DOHH2 (cell line): ENCODE measurements at regions not wholly inside any gene's neighbourhood (a gene's known extent, or its start where the extent isn't known, plus 50 kb on each side); places are given as distances from the start of the nearest gene placed in this dataset.
"Not testable (repeated sequence)": the region's sequence is repeated elsewhere in the genome, so short reads cannot be mapped to it uniquely, and the experiment has no call there.

Experiments used
- H3F3A ChIP-seq: fragments of 200-600 bp; sonication (generic), shearing (Covaris generic); 2 replicates; pipeline ENCODE4 v1.6.0; 2016; ENCODE audit warnings: antibody characterized with exemption, mild to moderate bottlenecking; ENCODE audit not compliant: control insufficient read depth, insufficient read depth
- H3K27ac ChIP-seq: fragments of 200-600 bp; sonication (generic); 2 replicates; pipeline ENCODE4 v1.5.1; 2014; ENCODE audit warnings: low read depth, mild to moderate bottlenecking, low read length, moderate library complexity
- H3K27me3 ChIP-seq: fragments of 200-600 bp; sonication (generic); 2 replicates; pipeline ENCODE4 v1.6.1; 2014; ENCODE audit warnings: mild to moderate bottlenecking, low read length, mixed read lengths; ENCODE audit not compliant: control insufficient read depth
- H3K36me3 ChIP-seq: fragments of 200-600 bp; sonication (generic); 2 replicates; pipeline ENCODE4 v1.6.1; 2014; ENCODE audit warnings: mild to moderate bottlenecking, low read length, moderate library complexity, mixed read lengths; ENCODE audit not compliant: control insufficient read depth
- H3K4me1 ChIP-seq: fragments of 200-600 bp; sonication (generic); 2 replicates; pipeline ENCODE4 v1.6.1; 2014; ENCODE audit warnings: mild to moderate bottlenecking, low read length, mixed read lengths; ENCODE audit not compliant: control insufficient read depth
- H3K4me2 ChIP-seq: fragments of 200-600 bp; sonication (generic); 2 replicates; pipeline ENCODE4 v1.6.0; 2014; ENCODE audit warnings: mild to moderate bottlenecking, low read length, moderate library complexity
- H3K4me3 ChIP-seq: fragments of 200-600 bp; sonication (generic); 2 replicates; pipeline ENCODE4 v1.5.1; 2014; ENCODE audit warnings: mild to moderate bottlenecking, low read length, mixed read lengths
- H3K79me2 ChIP-seq: fragments of 200-600 bp; sonication (generic); 2 replicates; pipeline ENCODE4 v1.6.1; 2014; ENCODE audit warnings: mild to moderate bottlenecking, low read length, mixed read lengths; ENCODE audit not compliant: control insufficient read depth
- H3K9me2 ChIP-seq: fragments of 200-600 bp; sonication (generic); replicated peaks from 2 replicates; pipeline ENCODE4 v1.6.1; 2014; ENCODE audit warnings: mild to moderate bottlenecking, low read length, mixed read lengths; ENCODE audit not compliant: control insufficient read depth
- H3K9me3 ChIP-seq: fragments of 200-600 bp; sonication (generic); 2 replicates; pipeline ENCODE4 v1.6.1; 2014; ENCODE audit warnings: antibody characterized with exemption, low read length, mixed read lengths; ENCODE audit not compliant: control insufficient read depth, insufficient read depth
- H4K20me1 ChIP-seq: fragments of 200-600 bp; sonication (generic); 2 replicates; pipeline ENCODE4 v1.6.0; 2014; ENCODE audit warnings: low read depth, mild to moderate bottlenecking, antibody characterized with exemption, low read length, moderate library complexity; ENCODE audit not compliant: control insufficient read depth, insufficient read depth
- EZH2phosphoT487 ChIP-seq: fragments of 200-600 bp; sonication (generic); IDR thresholded peaks from 2 replicates; pipeline ENCODE4 v1.6.1; 2017; ENCODE audit warnings: borderline replicate concordance, mild to moderate bottlenecking, antibody characterized with exemption, low read length, moderate library complexity, mixed read lengths
- TF ChIP-seq, protein P1 (sequence below): fragments of 200-600 bp; sonication (generic); IDR thresholded peaks from one replicate; pipeline ENCODE4 v1.5.1; 2014; ENCODE audit warnings: antibody characterized with exemption, mild to moderate bottlenecking, low read depth, low read length; ENCODE audit not compliant: poor library complexity, severe bottlenecking

DNA sequence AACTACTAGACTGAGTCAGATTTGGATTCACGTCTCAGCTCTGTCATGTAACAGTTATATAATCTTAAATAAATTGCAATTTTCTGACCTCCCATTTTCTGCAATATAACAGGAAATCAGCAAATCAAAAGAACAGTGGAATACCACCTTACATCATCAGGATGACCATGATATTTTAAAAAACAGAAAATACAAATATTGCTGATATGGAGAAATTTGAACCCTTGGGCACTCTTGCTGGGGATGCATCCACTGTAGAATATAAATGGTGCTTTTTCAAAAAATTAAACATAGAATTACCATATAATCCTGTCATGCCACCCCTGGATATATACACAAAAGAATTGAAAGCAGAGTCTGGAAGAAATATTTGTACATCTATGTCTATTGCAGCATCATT lies 982.5 kb downstream of the TBL1XR1 start:
- H3K9me3 ChIP-seq: no peaks in the 10 kb centered on the region
- no peaks in the 10 kb centered on the region for H3K79me2 ChIP-seq
- no peaks in the 10 kb centered on the region for H3K36me3 ChIP-seq
- TF ChIP-seq EZH2phosphoT487: no peak
- TF ChIP-seq, protein P1, sequence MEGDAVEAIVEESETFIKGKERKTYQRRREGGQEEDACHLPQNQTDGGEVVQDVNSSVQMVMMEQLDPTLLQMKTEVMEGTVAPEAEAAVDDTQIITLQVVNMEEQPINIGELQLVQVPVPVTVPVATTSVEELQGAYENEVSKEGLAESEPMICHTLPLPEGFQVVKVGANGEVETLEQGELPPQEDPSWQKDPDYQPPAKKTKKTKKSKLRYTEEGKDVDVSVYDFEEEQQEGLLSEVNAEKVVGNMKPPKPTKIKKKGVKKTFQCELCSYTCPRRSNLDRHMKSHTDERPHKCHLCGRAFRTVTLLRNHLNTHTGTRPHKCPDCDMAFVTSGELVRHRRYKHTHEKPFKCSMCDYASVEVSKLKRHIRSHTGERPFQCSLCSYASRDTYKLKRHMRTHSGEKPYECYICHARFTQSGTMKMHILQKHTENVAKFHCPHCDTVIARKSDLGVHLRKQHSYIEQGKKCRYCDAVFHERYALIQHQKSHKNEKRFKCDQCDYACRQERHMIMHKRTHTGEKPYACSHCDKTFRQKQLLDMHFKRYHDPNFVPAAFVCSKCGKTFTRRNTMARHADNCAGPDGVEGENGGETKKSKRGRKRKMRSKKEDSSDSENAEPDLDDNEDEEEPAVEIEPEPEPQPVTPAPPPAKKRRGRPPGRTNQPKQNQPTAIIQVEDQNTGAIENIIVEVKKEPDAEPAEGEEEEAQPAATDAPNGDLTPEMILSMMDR: no peak
- H4K20me1 ChIP-seq: no peaks in the 10 kb centered on the region
- no peaks in the 10 kb centered on the region for H3F3A ChIP-seq
- no peaks in the 10 kb centered on the region for H3K9me2 ChIP-seq
- no peaks in the 10 kb centered on the region for H3K4me1 ChIP-seq
- H3K27me3 ChIP-seq: no peaks in the 10 kb centered on the region
- no peak overlapping the region for H3K4me3 ChIP-seq
- no peak overlapping the region for H3K27ac ChIP-seq
- H3K4me2 ChIP-seq: no peak overlapping the region

DNA sequence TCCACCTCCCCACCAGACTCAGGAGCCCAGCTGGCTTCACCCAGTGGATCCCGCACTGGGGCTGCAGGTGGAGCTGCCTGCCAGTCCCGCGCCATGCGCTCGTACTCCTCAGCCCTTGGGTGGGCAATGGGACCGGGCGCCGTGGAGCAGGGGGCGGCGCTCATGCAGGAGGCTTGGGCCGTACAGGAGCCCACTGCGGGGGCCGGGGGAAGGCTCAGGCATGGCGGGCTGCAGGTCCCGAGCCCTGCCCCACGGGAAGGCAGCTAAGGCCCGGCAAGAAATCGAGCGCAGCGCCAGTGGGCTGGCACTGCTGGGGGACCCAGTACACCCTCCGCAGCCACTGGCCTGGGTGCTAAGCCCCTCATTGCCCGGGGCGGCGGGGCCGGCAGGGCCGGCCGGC lies 984.0 kb downstream of the TBL1XR1 start:
- not testable (repeated sequence) for H3K27me3 ChIP-seq, H3K4me2 ChIP-seq, H3K4me1 ChIP-seq, H3K36me3 ChIP-seq, H4K20me1 ChIP-seq, H3K4me3 ChIP-seq, H3K79me2 ChIP-seq, H3K9me2 ChIP-seq, H3K27ac ChIP-seq, H3F3A ChIP-seq, H3K9me3 ChIP-seq

DNA sequence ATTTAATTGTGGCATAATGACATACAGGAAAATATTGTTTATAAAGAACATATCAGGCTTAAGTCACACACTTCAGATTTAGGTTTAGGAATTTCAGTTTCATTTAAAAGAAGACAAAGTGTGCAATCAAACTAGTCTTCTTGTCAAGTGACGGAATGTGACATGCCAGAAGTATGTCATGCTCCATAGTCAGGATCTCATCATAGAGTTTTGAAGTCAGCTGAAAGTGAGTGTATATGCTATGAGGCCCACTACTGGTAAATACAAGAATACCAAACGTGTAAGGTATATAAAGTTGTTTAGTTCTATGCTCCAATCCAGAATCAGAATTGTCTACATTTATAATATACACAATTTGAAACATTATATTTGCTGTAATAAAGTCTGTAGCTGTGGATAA lies 988.4 kb downstream of the TBL1XR1 start:
- Histone ChIP-seq H3K79me2 (no peaks in the 10 kb centered on the region), H3K27ac (no peak overlapping the region), H3K4me2 (no peak overlapping the region), H3K36me3 (no peaks in the 10 kb centered on the region), H3K9me3 (no peaks in the 10 kb centered on the region), H3F3A (no peaks in the 10 kb centered on the region), H3K4me3 (no peak overlapping the region), H3K9me2 (no peaks in the 10 kb centered on the region), H3K4me1 (no peaks in the 10 kb centered on the region), H4K20me1 (no peaks in the 10 kb centered on the region), H3K27me3 (no peaks in the 10 kb centered on the region)
- TF ChIP-seq, protein P1: no peak
- no peak for TF ChIP-seq EZH2phosphoT487

DNA sequence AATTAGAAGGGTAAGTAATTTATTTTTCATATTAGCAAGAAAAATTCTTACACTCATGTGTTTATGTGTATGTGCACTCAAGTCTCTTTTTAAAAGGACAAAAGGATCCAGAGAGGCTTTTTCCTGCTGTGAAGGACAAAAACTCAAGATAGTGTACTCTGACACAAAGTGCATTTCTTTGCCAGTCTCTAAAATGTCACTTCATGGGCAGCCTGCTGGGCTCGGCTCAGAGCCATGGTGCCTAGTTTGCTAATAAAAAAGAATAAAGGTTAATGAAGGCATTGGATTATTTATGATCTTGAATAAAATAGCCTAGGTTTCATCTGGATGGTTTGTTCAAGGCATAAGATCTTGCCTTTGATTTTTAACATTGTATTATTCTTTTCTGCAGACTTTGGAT lies 989.0 kb downstream of the TBL1XR1 start:
- H3K79me2 ChIP-seq: no peaks in the 10 kb centered on the region
- H3K27ac ChIP-seq: no peak overlapping the region
- H3K9me3 ChIP-seq: no peaks in the 10 kb centered on the region
- H3K4me1 ChIP-seq: no peaks in the 10 kb centered on the region
- H4K20me1 ChIP-seq: no peaks in the 10 kb centered on the region
- no peaks in the 10 kb centered on the region for H3K36me3 ChIP-seq
- H3K9me2 ChIP-seq: no peaks in the 10 kb centered on the region
- H3F3A ChIP-seq: no peaks in the 10 kb centered on the region
- H3K27me3 ChIP-seq: no peaks in the 10 kb centered on the region
- TF ChIP-seq, protein P1: no peak
- no peak for TF ChIP-seq EZH2phosphoT487
- H3K4me3 ChIP-seq: no peak overlapping the region
- H3K4me2 ChIP-seq: no peak overlapping the region
